ENCODE measurements at regions not wholly inside any gene's neighbourhood (a gene's known extent, or its start where the extent isn't known, plus 50 kb on each side); places are given as distances from the start of the nearest gene placed in this dataset.

DNA sequence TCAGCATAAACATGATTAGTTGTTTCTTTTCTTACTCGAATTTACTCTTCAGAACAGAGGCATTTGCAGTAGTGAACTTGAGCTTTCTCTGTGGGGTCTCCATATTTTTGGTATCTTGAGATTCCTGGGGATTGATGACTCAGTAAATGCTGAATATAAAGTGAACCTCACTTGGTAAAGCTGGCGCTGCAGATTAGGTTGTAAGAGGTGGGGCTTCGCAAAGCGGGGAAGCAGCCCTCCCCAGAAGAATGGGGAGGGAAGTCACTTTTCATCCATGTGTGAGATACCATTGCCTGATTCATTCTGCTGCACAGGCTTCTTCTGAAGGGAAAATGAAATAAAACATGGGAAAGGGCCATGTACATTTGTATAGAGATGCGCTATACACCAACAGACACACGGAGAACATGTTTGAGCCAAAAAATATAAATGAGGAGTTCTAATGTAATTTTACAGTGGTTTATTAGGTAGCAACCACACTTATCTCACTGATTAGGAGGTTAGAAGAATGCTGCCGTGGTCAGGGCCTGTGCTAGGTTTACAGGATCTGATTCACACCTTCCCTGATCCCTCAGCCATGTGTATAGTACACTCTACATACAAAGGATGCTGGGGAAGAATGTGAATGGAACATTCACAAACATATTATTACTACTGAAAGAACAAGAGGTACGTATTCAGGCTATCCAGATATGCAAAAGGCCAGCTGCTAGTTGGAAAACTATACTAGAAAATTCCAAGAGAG, 63.5 kb downstream of the DNTTIP2 start:
- DNase-seq (ENCODE audit: low read depth, low spot score): no peak
- no peak overlapping the region for H3K4me3 ChIP-seq (ENCODE audit: low read length)

- DNase-seq (ENCODE audit: low read depth, low spot score): no peak
- H3K4me3 ChIP-seq (ENCODE audit: low read length): no peak overlapping the region
Measured at GRCh38 chr1:93814795-93815340, 64.1 kb downstream of the DNTTIP2 start.

DNA sequence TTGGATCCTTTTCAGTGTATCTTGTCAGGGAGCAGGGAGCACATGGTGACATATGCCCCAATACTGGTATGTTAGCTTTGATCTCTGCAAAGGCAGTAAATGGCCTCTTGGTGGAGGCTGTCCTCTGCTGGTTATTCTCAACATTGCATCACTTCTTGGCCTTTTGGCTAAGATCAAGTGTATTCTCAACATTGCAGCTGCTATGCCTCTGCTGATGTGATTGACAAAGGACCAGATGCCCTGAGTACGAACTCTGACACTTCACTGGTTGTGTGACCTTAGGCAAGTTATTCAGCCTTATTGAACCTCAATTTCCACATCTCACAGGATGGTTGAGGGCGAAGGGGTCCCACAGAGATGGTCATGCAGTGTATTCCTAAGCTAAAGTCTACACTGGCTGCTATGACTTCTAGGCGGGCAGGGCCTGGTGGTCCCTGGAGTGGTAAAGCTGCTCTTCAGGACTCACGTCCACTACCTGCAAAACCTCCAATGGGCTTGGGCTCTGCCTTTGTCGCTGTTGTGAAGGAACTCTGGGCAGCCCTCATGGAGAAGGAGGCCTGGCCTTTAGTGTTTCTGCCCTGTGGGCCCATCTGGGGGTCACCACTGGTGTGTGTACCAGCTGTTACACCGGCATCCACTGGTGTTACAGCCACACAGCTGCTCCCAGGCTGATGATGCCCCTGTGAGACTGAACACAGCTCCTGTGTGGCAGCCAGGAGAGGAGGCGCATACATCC, 64.8 kb downstream of the DNTTIP2 start:
- peak; percentile 92 for DNase-seq (ENCODE audit: low read depth, low spot score)
- H3K4me3 ChIP-seq (ENCODE audit: low read length): no peak overlapping the region

DNA sequence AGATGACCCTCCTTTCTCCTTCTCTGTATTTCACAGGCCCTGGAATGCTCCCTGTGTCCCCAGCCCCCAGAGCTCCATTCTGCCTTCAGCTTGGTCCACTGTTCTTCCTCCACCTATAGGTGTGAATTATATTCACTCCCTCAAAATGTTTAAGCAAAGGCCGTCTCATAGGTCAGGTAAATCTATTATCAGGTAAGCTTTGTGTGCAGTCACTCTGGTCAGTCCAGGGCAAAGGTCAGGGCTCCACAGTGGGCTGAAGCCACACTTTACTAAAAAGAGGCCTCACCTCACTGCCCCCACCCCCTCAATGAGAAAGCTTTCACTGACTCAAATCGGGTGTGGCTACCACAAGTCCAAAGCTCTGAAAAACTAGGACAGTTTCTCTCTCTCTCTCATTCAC, 65.9 kb downstream of the DNTTIP2 start:
- no peak for DNase-seq (ENCODE audit: low read depth, low spot score)
- H3K4me3 ChIP-seq (ENCODE audit: low read length): no peak overlapping the region

DNA sequence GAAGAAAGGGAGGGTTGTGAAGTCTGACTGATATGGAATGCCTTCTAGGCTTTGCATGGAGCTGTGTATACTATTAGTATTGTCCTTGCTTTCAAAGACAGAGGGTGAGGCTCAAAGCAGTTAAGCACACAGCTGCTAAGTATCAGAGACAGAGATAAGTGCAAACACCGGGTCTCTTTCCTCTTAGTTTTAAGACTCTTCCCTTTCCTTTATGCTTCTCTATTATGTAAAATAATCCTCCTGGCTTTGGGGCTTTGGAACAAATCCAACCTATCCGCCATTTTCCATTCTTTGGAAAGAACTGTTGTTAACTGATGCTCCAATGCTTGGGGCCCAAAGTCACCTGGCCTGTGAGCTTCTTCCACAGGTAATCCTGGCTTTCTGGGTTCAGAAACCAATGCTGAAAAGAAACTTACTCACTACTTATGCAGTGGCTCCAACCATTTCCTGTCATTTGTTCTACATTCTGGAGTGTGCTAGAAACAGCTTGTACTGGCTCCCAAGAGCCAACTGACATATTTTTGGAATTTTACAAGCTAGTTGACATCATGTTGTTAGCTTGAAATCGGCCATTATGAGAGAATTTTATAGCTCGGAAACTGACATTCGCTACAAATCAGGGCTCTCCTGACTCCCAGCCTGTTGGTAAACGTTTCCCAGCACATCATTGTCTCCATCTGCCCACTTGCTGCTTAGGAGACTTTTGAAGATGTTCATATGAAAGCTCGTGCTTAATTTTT, 67.5 kb downstream of the DNTTIP2 start:
- DNase-seq (ENCODE audit: low read depth, low spot score): no peak
- no peak overlapping the region for H3K4me3 ChIP-seq (ENCODE audit: low read length)

- no peak for DNase-seq (ENCODE audit: low read depth, low spot score)
- no peak overlapping the region for H3K4me3 ChIP-seq (ENCODE audit: low read length)
Measured at GRCh38 chr1:93810316-93810715, 68.7 kb downstream of the DNTTIP2 start.

DNA sequence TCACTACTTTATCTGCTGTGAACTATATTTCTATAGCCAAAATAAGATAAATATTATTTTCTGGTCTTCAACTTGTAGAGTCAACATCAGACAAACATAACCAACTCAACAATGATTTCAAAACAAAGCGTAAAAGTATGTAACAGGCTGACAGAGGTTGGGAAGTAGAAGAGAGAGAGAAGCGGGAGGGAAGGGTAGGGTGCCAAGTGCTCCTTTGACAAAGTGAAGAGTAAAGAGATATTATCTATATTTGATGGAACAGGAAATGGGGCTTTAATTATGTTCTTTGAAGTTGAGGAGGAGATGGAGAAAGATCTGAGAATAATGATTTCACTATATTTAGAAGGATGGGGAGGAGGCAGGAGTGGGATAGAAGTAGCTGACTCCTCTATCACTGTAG, 70.1 kb downstream of the DNTTIP2 start:
- no peak overlapping the region for H3K4me3 ChIP-seq (ENCODE audit: low read length)
- no peak for DNase-seq (ENCODE audit: low read depth, low spot score)

DNA sequence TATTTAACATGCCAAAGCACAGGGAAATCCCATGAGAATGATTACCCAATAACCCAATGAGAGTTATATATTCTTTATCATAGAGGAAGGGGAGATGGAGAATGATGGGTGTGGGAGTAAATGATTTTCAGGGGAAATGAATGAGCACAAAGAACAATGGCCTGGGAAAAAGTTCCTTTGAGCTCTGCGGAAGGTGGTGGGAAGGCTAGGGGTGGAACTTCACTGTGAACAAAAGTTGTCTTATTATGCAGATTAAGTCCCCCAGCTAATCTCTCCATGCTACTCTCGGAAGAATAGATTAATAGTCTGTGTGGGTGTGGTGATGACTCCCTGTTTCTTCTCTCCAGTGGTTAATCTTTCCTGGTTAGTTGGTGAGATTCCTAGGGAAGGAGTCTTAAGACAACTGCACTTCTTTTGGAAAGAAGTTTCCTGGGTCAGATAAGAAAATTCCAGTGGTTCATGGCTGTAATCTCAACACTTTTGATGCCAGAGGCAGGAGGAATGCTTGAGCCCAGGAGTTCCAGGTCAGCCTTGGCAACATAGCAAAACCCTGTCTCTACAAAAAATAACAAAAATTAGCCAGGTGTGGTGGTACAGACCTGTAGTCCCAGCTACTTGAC, 71.6 kb downstream of the DNTTIP2 start:
- H3K4me3 ChIP-seq (ENCODE audit: low read length): no peak overlapping the region
- DNase-seq (ENCODE audit: low read depth, low spot score): no peak

GRCh38 chr1:93805027-93805610, 73.9 kb downstream of the DNTTIP2 start:
- DNase-seq (ENCODE audit: low read depth, low spot score): no peak
- H3K4me3 ChIP-seq (ENCODE audit: low read length): no peak overlapping the region

GRCh38 chr1:93804412-93804811, 74.6 kb downstream of the DNTTIP2 start:
- H3K4me3 ChIP-seq (ENCODE audit: low read length): no peak overlapping the region
- no peak for DNase-seq (ENCODE audit: low read depth, low spot score)

- no peak for DNase-seq (ENCODE audit: low read depth, low spot score)
- no peak overlapping the region for H3K4me3 ChIP-seq (ENCODE audit: low read length)
Measured at GRCh38 chr1:93801471-93801870, 77.5 kb downstream of the DNTTIP2 start.

GRCh38 chr1:93800856-93801255, 78.2 kb downstream of the DNTTIP2 start:
- no peak overlapping the region for H3K4me3 ChIP-seq (ENCODE audit: low read length)
- no peak for DNase-seq (ENCODE audit: low read depth, low spot score)

- H3K4me3 ChIP-seq (ENCODE audit: low read length): no peak overlapping the region
- no peak for DNase-seq (ENCODE audit: low read depth, low spot score)
Measured at GRCh38 chr1:93798291-93798690, 80.7 kb downstream of the DNTTIP2 start.

DNA sequence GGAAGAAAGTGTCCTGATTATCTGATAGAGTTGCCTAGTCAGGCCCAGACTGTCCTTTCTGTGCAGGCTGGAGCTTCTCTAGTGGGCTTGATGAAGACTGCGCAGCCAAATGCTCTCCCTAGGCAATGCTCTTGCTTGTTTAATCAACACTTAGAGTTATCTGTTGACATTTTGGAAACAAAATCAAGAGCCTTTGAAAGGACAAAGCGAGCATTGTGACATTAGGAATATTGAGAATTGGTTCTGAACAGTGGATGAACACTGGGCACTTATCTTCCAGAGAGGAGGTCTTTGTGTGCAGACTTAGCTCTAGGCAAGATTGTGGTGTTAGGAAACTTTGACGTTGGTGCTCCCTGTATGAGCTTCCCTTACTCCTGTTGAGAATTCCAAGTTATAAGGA, 94.5 kb downstream of the DNTTIP2 start:
- DNase-seq (ENCODE audit: low read depth, low spot score): no peak
- no peak overlapping the region for H3K4me3 ChIP-seq (ENCODE audit: low read length)

GRCh38 chr1:93783876-93784275, 95.1 kb downstream of the DNTTIP2 start:
- no peak for DNase-seq (ENCODE audit: low read depth, low spot score)
- H3K4me3 ChIP-seq (ENCODE audit: low read length): no peak overlapping the region

DNA sequence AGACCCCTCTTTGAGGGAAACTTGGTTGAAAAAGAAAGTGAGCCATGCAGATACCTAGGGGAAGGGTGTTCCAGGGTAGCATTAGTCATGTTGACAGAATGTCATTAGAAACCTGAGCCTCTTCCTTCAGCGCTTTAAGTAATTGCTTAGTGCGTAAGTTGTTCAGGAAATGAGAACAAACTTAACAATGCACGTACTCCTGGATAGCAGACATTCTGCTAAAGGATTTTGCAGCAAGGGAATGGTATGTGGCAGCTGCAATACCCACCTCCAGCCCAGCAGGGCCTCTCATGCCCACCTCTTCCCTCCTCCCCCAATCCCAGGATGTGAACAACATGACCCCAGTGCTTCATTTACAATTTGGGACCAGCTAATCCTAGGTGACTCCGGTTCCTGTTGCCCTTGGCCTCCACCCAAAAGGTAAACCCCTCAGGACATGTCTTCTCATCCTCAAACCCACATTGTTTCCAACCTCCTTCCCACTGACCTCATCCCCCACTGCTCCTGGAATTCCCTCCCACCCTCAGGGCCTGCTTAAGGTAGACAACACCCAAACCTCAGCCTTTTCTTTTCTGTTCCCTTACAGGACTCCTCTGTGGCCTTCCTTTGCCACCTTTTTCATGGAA, 98.0 kb upstream of the BCAR3 start:
- no peak for DNase-seq (ENCODE audit: low read depth, low spot score)
- H3K4me3 ChIP-seq (ENCODE audit: low read length): no peak overlapping the region

DNA sequence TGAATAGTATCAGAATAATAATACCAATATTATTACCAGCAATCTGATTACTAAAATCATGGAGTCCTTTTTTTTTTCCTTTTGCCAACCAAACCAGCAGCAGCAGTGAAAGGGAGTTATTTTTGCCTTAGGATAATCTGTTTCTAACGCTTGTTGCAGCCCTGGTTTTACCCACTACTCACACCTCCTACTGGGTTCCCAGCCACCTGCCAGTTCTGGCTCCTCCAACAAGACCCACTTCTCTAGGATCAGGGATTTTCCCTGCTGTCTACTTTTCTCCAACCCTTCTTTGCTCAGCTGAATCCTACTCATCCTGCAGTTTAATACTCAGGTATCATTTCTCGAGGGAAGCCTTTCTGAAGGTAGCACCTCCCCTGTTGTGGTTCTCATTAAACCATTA, 96.8 kb upstream of the BCAR3 start:
- no peak overlapping the region for H3K4me3 ChIP-seq (ENCODE audit: low read length)
- DNase-seq (ENCODE audit: low read depth, low spot score): no peak

DNA sequence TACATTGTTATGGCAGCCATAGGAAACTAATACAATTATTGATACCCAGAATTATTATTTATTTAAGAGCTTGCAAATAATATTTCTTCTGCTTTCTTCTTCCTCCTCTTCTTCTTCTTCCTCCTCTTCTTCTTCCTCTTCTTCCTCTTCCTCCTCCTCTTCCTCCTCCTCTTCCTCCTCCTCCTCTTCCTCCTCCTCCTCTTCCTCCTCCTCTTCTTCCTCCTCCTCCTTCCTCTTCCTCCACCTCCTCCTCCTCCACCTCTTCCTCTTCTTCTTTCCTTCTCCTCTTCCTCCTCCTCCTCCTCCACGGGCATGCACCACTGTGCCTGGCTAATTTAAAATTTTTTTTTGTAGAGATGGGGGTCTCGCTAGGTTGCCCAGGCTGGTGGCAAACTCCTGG, 95.6 kb upstream of the BCAR3 start:
- no peak overlapping the region for H3K4me3 ChIP-seq (ENCODE audit: low read length)
- DNase-seq (ENCODE audit: low read depth, low spot score): no peak

DNA sequence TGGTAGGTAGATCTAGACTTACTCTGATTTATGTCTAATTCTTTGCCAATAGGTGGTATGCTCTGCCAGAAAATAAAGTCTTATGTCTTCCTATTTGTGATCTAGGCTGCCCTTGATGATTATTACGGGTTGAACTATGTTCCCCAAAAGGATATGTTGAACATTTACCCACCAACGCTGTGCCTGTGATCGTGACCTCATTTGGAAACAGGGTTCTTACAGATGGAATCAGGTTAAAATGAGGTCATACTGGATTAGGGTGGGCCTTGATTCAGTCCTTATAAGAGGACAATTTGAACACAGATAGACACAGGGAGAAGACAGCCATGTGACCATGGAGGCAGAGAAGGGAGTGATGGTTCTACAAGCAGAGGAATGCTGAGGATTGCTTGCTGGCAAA, 95.1 kb upstream of the BCAR3 start:
- no peak for DNase-seq (ENCODE audit: low read depth, low spot score)
- no peak overlapping the region for H3K4me3 ChIP-seq (ENCODE audit: low read length)
